ENCODE measurements at regions not wholly inside any gene's neighbourhood (a gene's known extent, or its start where the extent isn't known, plus 50 kb on each side); places are given as distances from the start of the nearest gene placed in this dataset.

DNA sequence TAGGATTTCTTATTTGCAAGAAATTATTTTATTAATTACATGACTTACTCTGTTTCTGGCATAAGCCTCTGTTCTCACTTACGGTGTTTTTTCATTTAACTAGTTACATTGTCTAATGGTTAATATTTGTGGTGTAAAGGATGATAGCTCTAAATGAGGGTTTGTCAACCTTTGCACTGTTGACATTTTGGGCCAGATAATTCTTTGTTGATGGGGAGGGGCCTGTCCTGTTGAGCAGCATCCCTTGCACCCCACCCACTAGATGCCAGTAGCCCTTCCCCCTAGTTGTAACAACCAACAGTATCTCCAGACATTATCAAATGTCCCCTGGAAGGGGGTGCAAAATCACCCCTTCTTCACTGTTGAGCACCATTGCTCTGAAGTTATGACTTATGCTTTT is 83.6 kb upstream of the SLC44A3 start:
- TF ChIP-seq, protein P1, sequence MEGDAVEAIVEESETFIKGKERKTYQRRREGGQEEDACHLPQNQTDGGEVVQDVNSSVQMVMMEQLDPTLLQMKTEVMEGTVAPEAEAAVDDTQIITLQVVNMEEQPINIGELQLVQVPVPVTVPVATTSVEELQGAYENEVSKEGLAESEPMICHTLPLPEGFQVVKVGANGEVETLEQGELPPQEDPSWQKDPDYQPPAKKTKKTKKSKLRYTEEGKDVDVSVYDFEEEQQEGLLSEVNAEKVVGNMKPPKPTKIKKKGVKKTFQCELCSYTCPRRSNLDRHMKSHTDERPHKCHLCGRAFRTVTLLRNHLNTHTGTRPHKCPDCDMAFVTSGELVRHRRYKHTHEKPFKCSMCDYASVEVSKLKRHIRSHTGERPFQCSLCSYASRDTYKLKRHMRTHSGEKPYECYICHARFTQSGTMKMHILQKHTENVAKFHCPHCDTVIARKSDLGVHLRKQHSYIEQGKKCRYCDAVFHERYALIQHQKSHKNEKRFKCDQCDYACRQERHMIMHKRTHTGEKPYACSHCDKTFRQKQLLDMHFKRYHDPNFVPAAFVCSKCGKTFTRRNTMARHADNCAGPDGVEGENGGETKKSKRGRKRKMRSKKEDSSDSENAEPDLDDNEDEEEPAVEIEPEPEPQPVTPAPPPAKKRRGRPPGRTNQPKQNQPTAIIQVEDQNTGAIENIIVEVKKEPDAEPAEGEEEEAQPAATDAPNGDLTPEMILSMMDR (optimal IDR thresholded peaks at IDR 0.05 in 1 of 3, IDR thresholded peaks at IDR 0.05 in 1 of 3, conservative IDR thresholded peaks at IDR 0.05 in 1 of 3; ENCODE audit: extremely low read depth in 1 of 3, insufficient read depth in 2 of 3, low read length in 3 of 3) = no peak
- TF ChIP-seq EZH2 (IDR thresholded peaks at IDR 0.05; ENCODE audit: low read length) = no peak
